Keratinocyte (primary cell): ENCODE measurements at regions not wholly inside any gene's neighbourhood (a gene's known extent, or its start where the extent isn't known, plus 50 kb on each side); places are given as distances from the start of the nearest gene placed in this dataset.

Experiments
- CTCF ChIP-seq, 3 experiments: IDR thresholded peaks in 1 of 3; conservative IDR thresholded peaks in 1 of 3; optimal IDR thresholded peaks in 1 of 3; 2 replicates in 2 of 3; 3 replicates in 1 of 3; pipeline versions ENCODE3 to v1.5.1; 2011; ENCODE audit warnings: low read length in 3 of 3, mild to moderate bottlenecking in 3 of 3, moderate library complexity in 2 of 3, control low read depth in 1 of 3, inconsistent platforms in 1 of 3; ENCODE audit not compliant: insufficient read depth in 2 of 3; ENCODE audit errors: extremely low read depth in 1 of 3
- EZH2 ChIP-seq: IDR thresholded peaks from one replicate; pipeline ENCODE4 v1.6.1; 2012; ENCODE audit warnings: inconsistent platforms, mild to moderate bottlenecking, low read length, moderate library complexity

- TF ChIP-seq CTCF (optimal IDR thresholded peaks at IDR 0.05 in 1 of 3, IDR thresholded peaks at IDR 0.05 in 1 of 3, conservative IDR thresholded peaks at IDR 0.05 in 1 of 3; ENCODE audit: extremely low read depth in 1 of 3, insufficient read depth in 2 of 3, low read length in 3 of 3) (no peak), EZH2 (no peak)
Measured at GRCh38 chr21:19508442-19508841, 1104.9 kb upstream of the TMPRSS15 start.
